ENCODE measurements at regions not wholly inside any gene's neighbourhood (a gene's known extent, or its start where the extent isn't known, plus 50 kb on each side); places are given as distances from the start of the nearest gene placed in this dataset.

DNA sequence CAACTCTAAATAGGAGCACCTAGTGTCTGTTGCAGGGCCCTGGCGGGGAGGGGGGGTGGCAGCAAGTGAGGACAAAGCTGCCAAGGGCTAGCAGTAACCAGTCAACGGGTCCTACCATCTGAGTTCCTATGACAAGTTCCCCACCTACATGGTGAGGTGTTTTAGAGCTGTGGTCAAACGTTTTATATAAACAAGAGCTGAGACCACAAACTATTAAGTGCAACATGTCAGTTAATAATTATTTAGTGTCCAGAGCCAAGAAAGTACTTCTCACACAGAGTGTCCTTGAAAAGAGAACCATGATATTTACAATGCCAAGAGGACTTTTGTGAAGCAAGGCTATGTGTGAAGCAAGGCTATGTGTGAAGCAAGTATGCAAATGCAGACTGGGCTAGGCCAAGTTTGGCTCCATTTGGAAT lies 434.7 kb downstream of the TNS3 start:
- no peak for DNase-seq (ENCODE audit: low read depth)

DNA sequence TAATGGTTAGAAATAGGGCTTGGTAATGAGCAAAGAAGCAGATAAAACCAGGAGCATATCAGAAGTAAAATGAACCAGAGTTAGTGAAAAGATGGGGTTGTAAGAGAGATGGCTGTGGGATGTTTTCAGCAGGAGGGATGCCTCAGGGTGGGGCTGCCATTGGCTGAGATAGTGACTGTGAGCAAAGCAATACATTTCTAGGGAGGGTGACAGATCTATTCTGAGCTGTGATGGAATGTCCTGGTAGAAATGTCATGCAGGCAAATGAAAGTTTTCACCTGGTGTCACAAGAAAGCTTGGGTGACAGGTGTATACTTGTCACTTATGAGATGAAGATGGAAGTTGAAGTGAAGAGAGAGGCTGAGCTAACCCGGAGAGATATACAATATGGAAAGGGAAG lies 435.9 kb downstream of the TNS3 start:
- DNase-seq (ENCODE audit: low read depth), result no peak

DNA sequence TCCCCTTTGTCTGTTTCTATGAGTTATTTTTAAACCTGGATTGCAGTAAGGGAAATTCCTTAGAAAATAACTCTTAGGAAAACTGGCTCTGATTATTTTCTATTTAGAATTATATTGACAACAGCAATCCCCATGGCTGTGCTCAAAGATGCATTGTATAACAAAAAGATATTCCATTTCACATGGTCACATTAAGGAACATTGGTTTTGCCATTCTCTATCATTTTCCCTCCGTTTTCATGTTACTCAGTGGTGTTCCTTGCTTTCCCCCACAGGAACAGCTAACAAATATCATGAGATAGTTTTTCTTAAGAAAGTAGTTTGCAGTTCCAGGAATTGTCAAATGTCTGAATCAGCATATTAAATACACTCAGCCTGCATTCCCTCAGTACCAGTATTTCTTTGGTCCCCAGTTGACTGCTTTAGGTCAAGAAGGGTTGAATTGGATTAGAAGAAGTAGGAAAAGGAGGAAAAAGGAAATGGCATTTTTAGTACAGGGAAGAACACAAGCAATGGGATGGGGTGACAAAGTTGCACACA lies 436.7 kb downstream of the TNS3 start:
- DNase-seq (ENCODE audit: low read depth), result no peak

DNA sequence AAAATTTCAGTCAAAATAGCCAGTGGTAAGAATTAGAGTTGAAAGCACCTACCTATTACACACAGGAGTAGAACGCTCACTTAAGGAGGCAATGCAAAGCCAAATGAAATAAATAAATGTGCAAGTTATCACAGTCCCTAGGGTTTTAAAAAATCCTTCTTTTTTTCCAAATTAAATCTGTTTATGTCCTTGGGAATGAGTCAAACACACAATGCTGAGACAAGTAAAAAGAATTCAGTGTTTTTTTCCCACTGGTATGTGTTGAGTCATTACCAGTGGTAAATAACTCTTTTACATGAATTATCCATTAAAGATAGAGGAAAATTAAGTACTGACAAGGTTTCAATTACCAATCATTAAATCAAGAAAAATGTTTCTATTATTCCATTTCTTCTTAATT lies 438.6 kb downstream of the TNS3 start:
- DNase-seq (ENCODE audit: low read depth), result no peak

DNA sequence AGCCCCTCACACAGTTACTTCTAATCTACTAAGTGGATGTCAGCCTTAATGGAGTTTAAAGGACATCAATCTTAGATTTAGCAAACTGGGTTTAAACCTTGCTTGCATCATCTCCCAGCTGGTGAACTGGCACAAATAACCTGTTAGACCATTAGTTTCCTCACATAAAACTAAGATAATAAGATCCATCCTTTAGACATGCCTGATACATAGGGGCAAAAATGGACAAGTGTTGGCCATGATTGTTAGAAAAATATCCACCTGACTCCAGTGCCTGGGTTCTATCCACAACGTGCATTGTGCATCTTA lies 439.1 kb downstream of the TNS3 start:
- DNase-seq (ENCODE audit: low read depth), result no peak

DNA sequence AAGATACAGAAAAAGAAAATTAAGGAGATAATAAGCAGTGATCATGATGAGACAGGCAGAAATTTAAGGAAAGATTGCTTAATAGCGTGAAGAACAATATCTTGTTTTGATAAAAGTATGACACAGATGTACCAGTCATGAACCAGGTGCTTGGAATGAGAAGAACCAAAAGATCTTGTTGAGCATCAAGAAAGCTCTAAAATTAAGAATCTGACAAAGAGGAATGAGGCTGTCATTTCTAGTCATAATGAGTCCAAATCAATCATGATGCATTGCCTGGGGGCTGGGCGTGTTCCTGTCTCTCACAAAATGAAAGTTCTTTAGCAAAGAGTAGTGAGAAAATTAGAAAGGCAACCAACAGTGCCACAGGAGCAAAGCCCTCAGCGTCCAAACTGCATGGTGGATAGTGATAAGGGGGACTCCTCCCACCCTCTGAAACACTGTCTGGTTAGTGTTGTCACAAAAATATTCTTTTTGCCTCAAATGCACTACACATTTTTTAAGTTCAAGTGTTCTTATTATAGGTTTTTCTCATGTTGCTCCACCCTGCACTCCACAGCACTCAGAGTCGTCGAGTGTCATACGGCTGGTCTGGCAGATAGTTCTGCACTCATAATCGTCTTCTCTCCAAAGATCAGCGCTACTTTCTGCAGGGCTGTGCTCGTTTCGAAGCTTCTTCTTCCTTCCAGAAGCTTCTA lies 439.6 kb downstream of the TNS3 start:
- no peak for DNase-seq (ENCODE audit: low read depth)

DNA sequence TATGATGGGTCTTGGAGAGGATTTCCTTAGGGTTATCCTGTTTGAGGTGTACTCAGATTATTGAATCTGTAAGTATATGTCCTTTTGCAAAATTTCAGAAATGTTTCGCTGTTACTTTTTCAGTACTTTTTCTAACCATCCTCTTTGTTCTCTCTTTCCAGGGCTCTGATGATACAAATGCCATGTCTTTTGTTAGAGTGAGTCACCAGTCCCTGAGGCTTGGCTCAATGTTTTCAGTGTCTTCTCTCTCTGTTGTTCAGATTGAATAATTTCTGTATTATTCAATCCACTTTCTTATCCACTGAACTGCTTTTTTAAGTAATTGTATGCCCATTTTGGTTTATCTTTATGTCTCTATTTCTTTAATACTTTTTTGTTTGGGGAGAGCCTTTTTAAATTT lies 449.4 kb downstream of the TNS3 start:
- no peak for DNase-seq (ENCODE audit: low read depth)

DNA sequence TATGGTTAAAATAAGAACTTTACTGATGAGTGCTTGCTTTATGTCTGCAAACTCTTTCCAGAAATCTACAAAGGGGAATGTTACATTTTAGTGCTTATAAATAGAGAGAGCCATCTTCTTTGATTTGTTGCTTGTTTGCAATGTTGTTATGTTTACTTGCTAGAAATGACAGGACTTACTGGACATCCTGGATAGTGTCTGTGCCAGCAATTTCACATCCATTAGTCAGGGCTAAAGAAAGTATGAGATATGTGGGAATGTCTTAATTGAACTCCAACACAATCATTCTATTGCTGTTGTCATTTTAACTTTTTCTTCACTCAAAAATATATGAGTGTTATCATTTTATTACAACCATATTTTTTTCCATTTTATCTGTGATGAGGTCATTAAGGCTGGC lies 453.2 kb downstream of the TNS3 start:
- no peak for DNase-seq (ENCODE audit: low read depth)

DNA sequence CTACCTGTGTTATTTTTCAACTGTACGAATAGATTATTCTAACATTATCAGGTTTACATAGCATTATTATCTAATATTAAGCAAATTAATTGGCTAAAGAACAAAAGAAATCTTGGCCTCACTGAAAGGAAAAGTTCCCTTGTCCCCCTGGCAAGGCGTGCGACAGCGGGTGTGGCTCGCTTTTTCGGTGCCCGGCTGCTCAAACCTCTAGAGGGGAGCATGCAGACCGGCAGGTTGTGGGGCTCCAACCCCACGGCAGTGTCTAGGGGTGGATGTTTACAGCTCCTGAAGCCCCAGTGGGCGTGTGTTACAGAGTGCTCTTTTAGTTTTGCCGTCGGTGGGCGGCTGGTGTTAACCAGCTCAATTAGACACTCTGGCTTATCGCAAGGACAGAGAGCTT lies 456.4 kb downstream of the TNS3 start:
- no peak for DNase-seq (ENCODE audit: low read depth)

DNA sequence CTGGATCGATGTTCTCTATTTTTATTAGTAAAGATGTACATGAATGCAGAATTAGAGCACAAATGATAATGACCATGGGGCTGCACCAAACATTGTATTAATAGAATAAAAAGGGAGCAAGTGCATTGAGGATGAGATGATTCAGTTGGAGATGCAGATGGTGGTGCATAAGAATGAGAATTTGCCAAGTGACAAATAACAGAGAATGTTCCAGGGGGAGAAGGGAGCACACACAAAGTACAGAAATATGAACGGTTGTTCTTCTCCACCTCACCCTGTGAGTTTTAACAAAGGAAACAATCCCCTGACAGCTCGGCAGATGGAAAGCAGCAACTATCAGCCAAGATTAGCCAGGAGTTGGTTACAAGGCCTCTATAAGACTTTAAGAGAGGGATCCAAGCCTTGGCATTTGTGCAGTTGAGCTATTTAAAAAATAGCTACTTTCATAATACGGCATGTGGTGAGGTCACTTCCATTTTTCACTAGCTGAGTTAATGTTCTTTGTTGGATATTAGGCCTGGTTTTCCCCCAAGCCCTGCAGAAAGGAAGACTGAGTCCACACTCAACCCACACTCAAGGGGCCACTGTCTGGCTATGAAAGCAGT lies 462.5 kb downstream of the TNS3 start:
- no peak for DNase-seq (ENCODE audit: low read depth)

DNA sequence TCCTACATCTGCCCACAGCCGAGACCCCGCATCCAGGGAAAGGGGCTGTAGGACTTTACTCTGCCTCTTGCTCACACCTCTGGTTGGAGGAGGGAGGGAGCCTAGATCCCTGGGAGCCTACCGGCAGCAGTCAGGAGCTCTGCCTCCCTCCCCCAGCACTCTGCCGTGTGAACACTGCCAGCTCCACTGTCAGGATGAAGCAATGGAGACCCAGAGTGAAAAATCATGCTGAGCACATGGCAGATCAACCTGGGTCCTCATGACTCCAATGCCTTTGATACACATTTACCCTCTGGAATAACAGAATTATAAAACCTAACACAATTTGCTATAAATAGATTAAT lies 477.7 kb downstream of the TNS3 start:
- DNase-seq (ENCODE audit: low read depth), result no peak

DNA sequence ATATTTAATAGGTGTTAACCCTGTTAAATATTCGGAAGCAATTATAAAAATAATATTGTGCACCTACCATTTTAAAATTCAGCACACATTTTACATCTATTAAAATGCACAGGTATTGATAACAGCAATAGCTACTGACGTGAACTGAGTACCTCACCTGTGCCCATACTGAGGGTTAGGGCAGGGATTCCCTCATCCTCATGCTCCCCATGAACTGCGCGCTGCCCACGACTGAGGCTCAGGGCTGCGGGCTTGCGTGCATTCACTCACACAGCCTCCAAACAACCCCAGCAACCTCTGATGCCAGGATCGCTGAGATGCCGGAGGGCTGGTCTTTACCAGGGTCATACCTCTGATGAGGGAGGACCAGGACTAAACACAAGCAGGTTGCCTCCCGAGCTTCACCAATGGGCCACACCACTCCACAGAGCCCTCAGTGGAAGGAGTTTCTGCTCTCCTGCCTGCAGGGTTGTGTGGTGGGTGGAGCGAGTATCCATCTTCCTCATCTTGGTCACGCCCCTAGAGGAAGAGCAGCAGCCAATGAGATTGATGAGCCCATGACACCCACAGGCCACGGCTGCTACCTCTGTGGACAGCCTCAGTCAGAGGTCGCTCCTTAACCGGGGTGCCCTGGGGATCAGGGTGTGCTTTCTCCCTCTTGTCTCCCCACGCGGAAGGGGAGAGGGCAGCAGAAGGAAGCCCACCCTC lies 478.3 kb downstream of the TNS3 start:
- no peak for DNase-seq (ENCODE audit: low read depth)

DNA sequence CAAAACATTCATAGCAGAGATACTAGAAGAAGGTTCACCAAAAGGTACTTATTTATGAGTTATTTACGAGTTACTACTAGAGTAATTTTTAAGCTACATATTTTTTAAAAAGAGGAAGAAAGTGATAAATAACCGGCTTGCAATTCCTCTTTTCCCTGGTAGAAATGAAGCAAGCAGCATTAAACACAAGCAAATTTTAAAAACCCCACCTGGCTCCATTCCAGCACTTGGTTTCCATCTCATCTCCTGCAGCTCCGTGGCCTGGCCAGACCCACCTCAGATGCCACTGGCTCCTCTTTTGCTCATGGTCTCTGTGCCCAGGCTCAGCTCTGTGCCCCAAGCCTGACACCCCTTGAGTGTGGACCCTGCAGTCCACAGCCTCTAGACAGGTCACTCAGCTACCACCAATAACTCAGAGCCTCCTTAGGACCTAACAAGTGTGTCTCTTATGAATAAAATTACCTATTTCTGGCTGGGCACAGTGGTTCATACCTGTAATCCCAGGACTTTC lies 479.5 kb downstream of the TNS3 start:
- DNase-seq (ENCODE audit: low read depth), result no peak

DNA sequence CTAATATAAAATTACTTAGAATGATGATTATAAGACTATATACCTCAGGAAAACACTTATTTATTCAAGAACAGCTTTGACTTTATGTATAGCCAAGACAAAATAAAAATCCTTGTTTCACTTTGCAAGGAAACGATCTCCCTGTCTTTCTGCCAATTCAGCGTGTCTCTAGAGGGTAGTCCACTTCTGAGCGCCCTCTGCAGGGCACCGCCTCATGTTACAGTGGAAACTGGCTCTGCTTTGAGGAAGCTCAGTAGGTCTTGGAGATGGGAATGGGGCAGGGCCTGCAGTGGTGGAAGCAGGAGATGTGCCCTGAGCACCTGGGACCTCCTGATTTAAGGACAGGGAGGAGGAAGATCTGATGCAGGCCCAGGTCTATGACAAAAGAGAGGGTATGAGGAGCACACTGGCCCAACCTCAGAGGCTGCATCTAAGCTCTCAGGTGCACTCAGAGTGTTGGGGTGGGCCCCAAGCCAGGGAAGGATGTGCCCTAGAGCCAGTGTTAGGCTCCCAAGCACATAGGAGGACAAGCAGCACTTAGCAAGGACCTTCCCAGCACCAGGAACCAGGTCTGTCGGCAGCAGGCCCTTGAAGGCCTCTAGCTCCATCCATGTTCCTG lies 481.0 kb downstream of the TNS3 start:
- DNase-seq (ENCODE audit: low read depth), result no peak

DNA sequence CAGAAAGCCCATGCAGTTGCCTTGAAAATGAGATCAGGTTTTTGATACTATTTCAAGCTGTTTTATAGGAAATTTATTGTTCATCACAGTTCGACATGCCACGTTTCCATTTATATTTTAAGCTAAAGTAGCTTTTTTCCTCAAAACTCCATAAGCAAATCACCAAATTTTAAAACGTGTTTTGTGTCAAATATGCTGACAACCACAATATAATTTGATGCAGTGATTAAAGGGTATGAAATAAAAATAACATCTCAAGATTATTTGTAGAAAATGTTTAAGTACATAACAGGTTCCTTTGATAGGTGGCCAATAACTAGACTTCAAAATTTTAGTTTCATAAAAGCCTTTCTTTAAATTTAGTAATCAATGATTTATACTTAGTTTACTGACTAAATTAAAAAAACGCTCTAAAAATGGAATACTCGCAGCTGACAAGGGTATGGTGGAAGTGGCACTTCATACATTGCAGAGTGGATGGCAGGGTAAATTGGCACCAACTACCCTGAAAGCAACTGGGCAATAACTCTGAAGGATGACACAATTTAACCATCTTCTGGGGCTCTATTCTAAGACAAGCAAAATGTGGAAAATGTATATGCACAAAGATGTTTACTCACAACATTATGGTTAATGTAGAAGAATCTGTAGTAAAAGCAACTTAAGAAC lies 481.6 kb downstream of the TNS3 start:
- no peak for DNase-seq (ENCODE audit: low read depth)

DNA sequence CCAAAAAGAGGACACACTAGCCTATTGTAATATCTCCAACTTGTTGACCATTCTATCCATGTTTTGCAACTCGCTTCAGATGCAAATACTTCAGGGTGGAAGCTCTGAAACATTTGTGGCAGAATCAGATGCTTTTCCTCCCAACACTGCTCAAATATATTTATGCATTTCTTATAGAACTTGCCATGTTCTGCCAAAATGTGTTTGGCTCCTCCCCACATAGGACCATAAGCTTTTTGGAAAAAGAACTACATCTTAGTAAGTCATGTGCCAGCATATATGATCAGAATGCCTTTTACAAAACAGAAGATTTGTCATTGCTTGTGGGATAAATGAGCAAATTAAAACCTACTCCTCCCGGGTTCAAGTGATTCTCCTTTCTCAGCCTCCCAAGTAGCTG lies 484.5 kb downstream of the TNS3 start:
- no peak for DNase-seq (ENCODE audit: low read depth)

DNA sequence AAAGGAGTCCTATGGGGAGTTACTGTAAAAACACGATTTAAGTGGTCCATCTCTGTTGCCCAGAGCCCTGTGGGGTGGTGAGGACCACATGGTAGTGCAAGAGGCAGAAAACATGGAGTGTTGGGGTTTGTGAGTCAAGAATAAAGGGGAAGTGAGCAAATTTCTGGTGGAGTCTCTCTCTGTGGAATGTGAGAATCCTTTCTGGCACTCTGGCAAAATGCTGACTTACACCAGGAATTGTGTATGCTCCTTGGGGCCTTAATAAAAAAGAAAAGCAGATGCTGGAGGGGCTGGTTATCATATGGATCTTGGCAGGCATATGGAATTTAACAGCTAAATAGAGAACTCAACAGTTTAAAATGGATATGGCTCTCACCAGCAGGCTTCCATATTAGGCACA lies 486.0 kb downstream of the TNS3 start:
- no peak for DNase-seq (ENCODE audit: low read depth)

DNA sequence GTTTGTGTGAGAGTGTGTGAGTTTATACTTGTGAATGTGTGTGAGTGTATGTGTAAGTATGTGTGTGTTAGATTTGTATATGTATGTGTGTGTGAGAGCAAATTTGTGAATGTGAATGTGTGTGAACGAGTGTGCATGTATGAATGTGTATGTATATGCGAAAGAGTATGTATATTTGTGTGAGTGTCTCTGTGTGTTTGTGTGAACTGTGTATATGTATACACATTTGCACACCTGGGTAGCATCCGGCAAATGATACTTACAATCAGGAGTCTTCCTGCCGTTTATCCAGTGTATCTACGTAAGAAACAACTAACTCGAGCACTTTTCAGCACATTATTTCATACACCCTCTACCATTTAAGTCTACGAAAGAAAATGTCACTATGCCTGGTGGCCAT lies 487.4 kb downstream of the TNS3 start:
- no peak for DNase-seq (ENCODE audit: low read depth)

DNA sequence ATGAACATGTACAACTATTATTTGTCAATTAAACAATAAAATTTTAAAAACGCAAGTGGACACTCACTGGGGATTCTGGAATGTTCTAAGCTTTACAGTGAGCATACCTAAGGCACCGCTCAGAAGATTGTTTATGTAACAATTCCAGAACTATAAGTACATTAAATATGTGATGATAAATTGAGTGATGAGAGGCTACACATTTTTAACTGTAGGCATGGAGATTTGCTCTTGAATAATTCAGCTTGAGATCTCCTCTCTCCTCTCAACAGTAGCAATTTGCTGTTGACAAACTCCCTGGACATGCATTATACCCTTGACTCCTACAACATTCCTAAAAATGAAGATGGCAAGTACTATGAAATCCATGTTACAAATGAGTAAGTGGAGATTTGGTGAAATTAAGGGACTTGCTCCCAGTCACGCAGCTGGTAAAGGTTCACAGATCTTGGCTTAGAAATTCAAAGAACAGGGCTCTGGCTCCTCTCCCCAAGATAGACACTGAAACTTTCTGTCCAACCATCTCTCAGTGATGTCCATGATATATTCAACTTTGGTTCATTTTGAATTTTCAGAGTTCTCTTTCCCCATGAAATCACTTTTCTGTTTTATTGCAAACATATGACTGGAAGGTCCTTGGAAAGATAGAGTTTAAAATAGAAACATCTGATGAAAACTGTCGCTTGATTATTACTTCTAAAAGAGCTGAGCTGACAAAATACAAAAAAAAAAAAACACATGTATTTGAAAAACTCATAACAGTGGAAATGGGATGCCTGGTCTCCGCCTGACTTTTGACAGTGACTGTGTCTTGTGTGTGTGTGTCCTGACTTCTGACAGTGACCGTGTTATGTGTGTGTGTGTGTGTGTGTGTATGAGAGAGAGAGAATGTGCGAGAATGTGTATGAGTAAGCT lies 488.3 kb downstream of the TNS3 start:
- DNase-seq (ENCODE audit: low read depth), result no peak

DNA sequence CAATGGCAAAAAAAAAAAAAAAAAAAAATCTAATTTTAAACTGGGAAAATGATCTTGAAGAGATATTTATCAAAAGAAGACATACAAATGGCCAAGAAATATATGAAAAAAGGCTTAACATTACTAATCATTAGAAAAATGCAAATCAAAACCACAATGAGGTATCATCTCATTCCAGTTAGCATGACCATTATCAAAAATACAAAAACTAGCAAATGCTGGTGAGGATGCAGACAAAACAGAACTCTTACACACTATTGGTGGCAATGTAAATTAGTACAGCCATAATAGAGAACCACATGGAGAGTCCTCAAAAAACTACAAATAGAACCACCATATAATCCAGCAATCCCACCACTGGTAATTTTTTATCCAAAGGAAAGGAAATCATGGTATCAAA lies 489.6 kb downstream of the TNS3 start:
- DNase-seq (ENCODE audit: low read depth), result no peak

DNA sequence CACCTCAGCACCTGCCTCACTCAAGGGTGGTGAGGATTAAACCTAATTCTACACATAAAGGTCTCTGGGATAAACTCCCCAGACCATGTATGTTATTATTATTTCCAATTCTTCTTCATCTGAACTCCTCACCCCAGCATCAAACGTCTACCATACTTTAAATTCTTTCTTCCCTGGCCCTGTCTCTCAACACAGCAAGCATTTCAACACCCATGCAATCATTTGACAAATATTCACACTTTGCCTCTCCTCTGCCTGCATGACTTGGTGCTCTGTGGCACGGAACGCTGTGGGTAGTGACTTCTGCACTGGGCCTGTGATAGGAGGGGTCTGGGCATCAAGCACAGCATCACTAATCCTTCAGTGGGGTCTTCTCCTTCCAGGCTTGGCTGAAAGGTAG lies 490.8 kb downstream of the TNS3 start:
- DNase-seq (ENCODE audit: low read depth), result no peak

Measured in activated T-cell treated with anti-CD3 and anti-CD28 coated beads for 24 hours (primary cell).